ENCODE measurements at regions not wholly inside any gene's neighbourhood (a gene's known extent, or its start where the extent isn't known, plus 50 kb on each side); places are given as distances from the start of the nearest gene placed in this dataset.
A peak's percentile ranks its signal among the peaks of the same experiment; 100 is the strongest.

GRCh38 chrX:117713411-117713810 is 403.2 kb downstream of the KLHL13 start:
- peak in 1 of 5 experiments; percentile 20 for TF ChIP-seq CTCF (IDR thresholded peaks at IDR 0.05)
- no peak for TF ChIP-seq EP300 (IDR thresholded peaks at IDR 0.05; ENCODE audit: low read depth)
- no peak for TF ChIP-seq POLR2A (IDR thresholded peaks at IDR 0.05)
